ENCODE measurements at regions not wholly inside any gene's neighbourhood (a gene's known extent, or its start where the extent isn't known, plus 50 kb on each side); places are given as distances from the start of the nearest gene placed in this dataset.

DNA sequence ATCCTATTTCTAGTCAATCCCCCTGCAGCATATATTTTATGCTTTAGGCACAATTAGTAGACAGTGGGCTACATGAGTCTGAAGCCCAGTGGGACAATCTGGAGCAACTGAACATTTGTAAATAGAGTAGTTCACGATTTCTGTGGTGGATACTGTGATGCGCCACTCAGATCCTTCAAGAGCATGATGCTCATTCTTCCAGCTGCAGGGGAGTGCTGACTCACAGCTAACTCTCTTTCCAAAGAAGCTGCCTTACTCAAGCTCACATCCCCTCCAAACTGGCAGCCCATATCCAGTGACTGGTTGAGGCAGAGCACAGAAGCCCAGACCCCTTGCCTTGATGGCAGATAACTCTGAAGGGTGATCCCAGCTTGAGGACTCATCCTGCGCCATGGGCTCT is 224.2 kb upstream of the EEA1 start:
- DNase-seq (ENCODE audit: low read depth) = no peak
- no peak overlapping the region for H3K4me3 ChIP-seq (ENCODE audit: control insufficient read depth, low read depth, low read length)
- TF ChIP-seq, protein P1, sequence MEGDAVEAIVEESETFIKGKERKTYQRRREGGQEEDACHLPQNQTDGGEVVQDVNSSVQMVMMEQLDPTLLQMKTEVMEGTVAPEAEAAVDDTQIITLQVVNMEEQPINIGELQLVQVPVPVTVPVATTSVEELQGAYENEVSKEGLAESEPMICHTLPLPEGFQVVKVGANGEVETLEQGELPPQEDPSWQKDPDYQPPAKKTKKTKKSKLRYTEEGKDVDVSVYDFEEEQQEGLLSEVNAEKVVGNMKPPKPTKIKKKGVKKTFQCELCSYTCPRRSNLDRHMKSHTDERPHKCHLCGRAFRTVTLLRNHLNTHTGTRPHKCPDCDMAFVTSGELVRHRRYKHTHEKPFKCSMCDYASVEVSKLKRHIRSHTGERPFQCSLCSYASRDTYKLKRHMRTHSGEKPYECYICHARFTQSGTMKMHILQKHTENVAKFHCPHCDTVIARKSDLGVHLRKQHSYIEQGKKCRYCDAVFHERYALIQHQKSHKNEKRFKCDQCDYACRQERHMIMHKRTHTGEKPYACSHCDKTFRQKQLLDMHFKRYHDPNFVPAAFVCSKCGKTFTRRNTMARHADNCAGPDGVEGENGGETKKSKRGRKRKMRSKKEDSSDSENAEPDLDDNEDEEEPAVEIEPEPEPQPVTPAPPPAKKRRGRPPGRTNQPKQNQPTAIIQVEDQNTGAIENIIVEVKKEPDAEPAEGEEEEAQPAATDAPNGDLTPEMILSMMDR (IDR thresholded peaks at IDR 0.05; ENCODE audit: control insufficient read depth, insufficient read depth, low read depth, low read length, missing control alignments) = no peak

DNA sequence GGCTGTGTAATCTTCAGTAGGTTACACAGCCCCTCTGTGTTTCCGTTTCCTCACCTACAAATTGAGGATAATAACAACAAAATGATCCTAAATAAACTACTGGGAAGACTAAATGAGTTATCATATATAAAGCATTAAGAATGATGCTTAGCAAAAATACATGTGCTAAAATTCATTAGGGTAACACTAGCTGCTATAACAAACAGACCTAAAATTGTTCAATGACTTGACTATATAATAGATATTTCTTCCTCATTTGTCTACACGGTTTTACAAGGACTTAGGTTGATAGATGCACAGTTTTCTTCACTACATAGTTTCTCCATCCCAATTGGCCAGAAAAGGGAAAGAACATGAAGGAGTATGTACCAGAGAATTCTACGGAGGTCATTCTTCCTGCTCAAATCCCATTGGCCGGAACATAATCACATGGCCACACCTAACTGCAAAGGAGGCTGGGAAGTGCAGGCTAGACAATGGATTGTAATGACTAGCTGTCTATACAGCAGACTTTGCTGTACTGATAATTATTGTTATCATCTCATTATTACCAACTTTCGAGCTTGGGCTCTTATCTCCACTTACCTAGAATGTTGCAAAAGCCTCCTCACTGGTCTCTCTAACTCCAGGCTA is 223.5 kb upstream of the NUDT4 start:
- H3K4me3 ChIP-seq (ENCODE audit: control insufficient read depth, low read depth, low read length) = no peak overlapping the region
- no peak for DNase-seq (ENCODE audit: low read depth)
- TF ChIP-seq, protein P1 (IDR thresholded peaks at IDR 0.05; ENCODE audit: control insufficient read depth, insufficient read depth, low read depth, low read length, missing control alignments) = no peak

DNA sequence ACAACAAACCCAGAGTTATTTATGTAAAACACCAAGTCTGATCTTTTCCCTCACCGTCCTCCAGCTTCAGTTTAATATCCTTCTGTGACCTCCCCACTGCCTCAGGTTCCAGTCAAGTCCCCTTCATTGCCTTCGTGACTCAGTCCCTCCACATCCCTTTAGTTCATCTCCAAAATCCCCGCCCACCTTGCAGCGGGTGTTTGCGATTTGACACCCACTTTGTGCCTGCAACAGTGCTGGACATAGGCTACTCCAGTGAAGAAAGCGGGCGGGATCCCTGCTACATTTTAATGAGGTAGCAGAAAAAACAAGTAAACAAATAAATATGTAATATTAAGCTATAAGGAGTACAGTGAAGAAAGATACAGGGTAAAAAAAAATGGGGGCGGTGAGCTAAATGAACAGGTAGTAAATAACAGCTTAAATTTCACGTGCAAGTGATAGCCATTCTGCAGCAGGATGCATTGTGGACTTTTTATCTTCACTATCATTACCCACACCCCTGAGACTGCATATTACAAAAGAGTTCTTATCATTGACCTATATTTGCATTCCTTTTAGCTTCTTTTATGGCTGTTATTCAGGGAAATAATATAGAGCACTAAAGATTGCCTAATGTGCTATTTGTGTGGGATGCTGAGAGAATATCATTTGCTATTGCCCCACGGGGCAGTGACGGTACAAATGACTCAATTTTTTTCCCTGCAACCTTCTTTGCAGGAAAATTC is 222.8 kb upstream of the NUDT4 start:
- TF ChIP-seq, protein P1 (IDR thresholded peaks at IDR 0.05; ENCODE audit: control insufficient read depth, insufficient read depth, low read depth, low read length, missing control alignments) = no peak
- H3K4me3 ChIP-seq (ENCODE audit: control insufficient read depth, low read depth, low read length) = no peak overlapping the region

GRCh38 chr12:93156086-93156716 is 221.5 kb upstream of the NUDT4 start:
- TF ChIP-seq, protein P1 (IDR thresholded peaks at IDR 0.05; ENCODE audit: control insufficient read depth, insufficient read depth, low read depth, low read length, missing control alignments) = no peak
- DNase-seq (ENCODE audit: low read depth) = no peak
- no peak overlapping the region for H3K4me3 ChIP-seq (ENCODE audit: control insufficient read depth, low read depth, low read length)

More for the DNA sequence above, 222.8 kb upstream of the NUDT4 start:
- DNase-seq (ENCODE audit: low read depth) = no peak

DNA sequence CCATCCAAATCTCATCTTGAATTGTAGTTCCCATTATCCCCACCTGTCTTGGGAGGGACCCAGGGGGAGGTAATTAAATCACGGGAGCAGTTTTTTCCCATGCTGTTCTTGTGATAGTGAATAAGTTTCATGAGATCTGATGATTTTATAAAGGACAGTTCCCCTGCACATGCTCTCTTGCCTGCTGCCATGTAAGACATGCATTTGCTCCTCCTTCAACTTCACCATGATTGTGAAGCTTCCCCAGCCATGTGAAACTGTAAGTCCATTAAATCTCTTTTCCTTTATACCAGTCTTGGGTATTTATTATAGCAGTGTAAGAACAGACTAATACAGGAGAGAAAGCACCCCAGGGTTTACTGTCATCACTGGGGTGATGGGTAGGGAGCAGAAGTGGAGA is 220.4 kb upstream of the NUDT4 start:
- DNase-seq (ENCODE audit: low read depth) = no peak
- TF ChIP-seq, protein P1 (IDR thresholded peaks at IDR 0.05; ENCODE audit: control insufficient read depth, insufficient read depth, low read depth, low read length, missing control alignments) = no peak
- H3K4me3 ChIP-seq (ENCODE audit: control insufficient read depth, low read depth, low read length) = no peak overlapping the region

GRCh38 chr12:93158065-93158843 is 219.5 kb upstream of the NUDT4 start:
- H3K4me3 ChIP-seq (ENCODE audit: control insufficient read depth, low read depth, low read length) = no peak overlapping the region
- TF ChIP-seq, protein P1 (IDR thresholded peaks at IDR 0.05; ENCODE audit: control insufficient read depth, insufficient read depth, low read depth, low read length, missing control alignments) = no peak
- DNase-seq (ENCODE audit: low read depth) = no peak
